ENCODE measurements at regions not wholly inside any gene's neighbourhood (a gene's known extent, or its start where the extent isn't known, plus 50 kb on each side); places are given as distances from the start of the nearest gene placed in this dataset. TPM values are rescaled to one million over a fixed set of nuclear protein-coding genes. Genes with fewer than 3 reads are reported as not detected.

DNA sequence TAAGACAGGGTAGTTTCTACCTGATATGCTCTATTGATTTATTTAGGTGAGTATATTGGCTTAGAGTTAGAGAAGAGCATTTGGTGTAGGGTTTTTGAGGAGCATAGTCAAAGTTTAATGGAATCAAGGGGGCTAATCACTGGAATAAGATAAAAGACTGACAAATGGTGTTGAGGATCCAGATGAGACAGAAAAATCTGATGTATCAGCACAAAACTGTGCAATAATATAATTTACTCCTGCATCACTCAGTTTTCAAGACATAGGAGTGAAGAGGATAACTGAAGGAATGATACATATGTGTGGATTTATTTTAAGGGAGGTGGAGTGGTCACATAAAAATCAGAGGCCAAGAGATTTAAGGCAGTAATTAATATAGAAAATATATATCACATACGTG, 339.2 kb downstream of the NYAP2 start:
- ATAC-seq (no peak), DNase-seq (no peak)
- Histone ChIP-seq H3K36me3 (ENCODE audit: low read depth) (no peaks in the 10 kb centered on the region), H3K4me3 (no peak overlapping the region), H3K9me3 (no peaks in the 10 kb centered on the region), H3K4me1 (ENCODE audit: low read depth) (no peaks in the 10 kb centered on the region)
- TF ChIP-seq CTCF (IDR thresholded peaks at IDR 0.05) = no peak
- intact Hi-C loops (cut with DNase I, micrococcal nuclease) = no loop called here

DNA sequence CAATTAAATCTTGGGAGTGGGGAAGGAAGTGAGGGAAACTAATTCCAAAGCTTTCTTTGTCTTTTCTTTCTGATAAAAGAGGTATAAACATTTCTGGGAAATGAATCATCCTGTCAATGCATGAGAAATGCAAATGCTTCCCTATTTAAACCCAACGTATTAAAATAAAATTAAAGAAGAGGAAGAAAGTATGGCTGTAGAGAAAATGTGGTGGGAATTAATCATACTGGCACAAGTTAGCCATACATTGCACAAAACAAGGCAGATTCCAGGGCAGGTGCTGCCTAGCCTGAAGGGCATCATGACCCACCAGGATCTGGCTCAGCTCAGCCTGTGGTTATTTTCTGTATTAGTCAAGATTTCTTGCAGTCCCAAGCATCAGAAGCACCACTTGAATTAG, 338.0 kb downstream of the NYAP2 start:
- intact Hi-C loops (cut with DNase I, micrococcal nuclease) = no loop called here
- no peaks in the 10 kb centered on the region for H3K9me3 ChIP-seq
- DNase-seq = no peak
- no peaks in the 10 kb centered on the region for H3K36me3 ChIP-seq (ENCODE audit: low read depth)
- TF ChIP-seq CTCF (IDR thresholded peaks at IDR 0.05) = no peak
- no peaks in the 10 kb centered on the region for H3K4me1 ChIP-seq (ENCODE audit: low read depth)
- H3K4me3 ChIP-seq = no peak overlapping the region
- ATAC-seq = no peak

- Histone ChIP-seq H3K9me3 (no peaks in the 10 kb centered on the region), H3K36me3 (ENCODE audit: low read depth) (no peaks in the 10 kb centered on the region), H3K4me1 (ENCODE audit: low read depth) (no peaks in the 10 kb centered on the region), H3K4me3 (no peak overlapping the region)
- no peak for TF ChIP-seq CTCF (IDR thresholded peaks at IDR 0.05)
- intact Hi-C loops (cut with DNase I, micrococcal nuclease) = no loop called here
- no peak for ATAC-seq
- no peak for DNase-seq
Observed at GRCh38 chr2:225735844-225736243, 336.3 kb downstream of the NYAP2 start.

DNA sequence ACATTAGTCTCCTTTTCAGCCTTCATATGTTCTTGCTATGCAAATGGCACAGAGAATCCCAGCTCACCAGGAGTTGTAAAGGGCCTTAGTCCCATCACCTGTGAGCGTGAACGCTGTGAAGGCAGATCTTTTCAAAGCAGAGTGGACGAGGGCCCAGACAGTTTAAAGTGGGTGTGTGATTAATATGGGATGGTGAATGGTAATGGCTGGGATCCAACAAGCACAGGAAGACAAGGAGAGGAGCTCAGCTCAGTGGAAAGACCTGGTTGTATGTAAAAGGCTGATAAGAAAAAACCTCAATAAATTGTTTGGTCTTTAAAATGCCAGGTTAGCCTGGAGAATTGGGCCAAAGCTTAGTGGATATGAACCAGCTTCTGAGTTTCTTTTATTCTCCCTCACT, 326.2 kb downstream of the NYAP2 start:
- Histone ChIP-seq H3K9me3 (no peaks in the 10 kb centered on the region), H3K4me1 (ENCODE audit: low read depth) (no peaks in the 10 kb centered on the region), H3K4me3 (no peak overlapping the region), H3K36me3 (ENCODE audit: low read depth) (no peaks in the 10 kb centered on the region)
- TF ChIP-seq CTCF (IDR thresholded peaks at IDR 0.05) = no peak
- DNase-seq (no peak), ATAC-seq (no peak)
- intact Hi-C loops (cut with DNase I, micrococcal nuclease) = no loop called here

Small RNAs in the stretch of these regions (microRNA-seq; reads per million reads assigned to microRNA genes)
- gene MIR5702 = not detected
